ENCODE measurements at regions not wholly inside any gene's neighbourhood (a gene's known extent, or its start where the extent isn't known, plus 50 kb on each side); places are given as distances from the start of the nearest gene placed in this dataset.

- in situ Hi-C loops (cut with MboI; ENCODE audit: low pct_ligation_motif_present in 1 of 4, low pct_unique_long_range_greater_than_20kb in 1 of 4, low sequenced_read_pairs in 3 of 4) (no loop called here), intact Hi-C loops (cut with DNase I; ENCODE audit: low total_unique reads) (no loop called here)
- DNase-seq = no peak
- Histone ChIP-seq H3K36me3 (no peaks in the 10 kb centered on the region), H3K4me1 (no peaks in the 10 kb centered on the region), H3K27ac (no peak overlapping the region), H3K27me3 (no peaks in the 10 kb centered on the region), H3K4me3 (no peak overlapping the region), H3K9me3 (no peaks in the 10 kb centered on the region)
- 80 to 96% methylated on average over 2 to 26 of the region's 28 CpGs for WGBS, 2 donors (ENCODE audit: low coverage in 1 of 2)
- TF ChIP-seq CTCF (IDR thresholded peaks at IDR 0.05) = no peak
- TF ChIP-seq EP300 (IDR thresholded peaks at IDR 0.05; ENCODE audit: low read depth) = no peak
- no peak for TF ChIP-seq POLR2A (IDR thresholded peaks at IDR 0.05)
- no peak for TF ChIP-seq POLR2AphosphoS5 (IDR thresholded peaks at IDR 0.05)
Observed at GRCh38 chr2:120984452-120985173, 248.9 kb downstream of the GLI2 start.

GRCh38 chr2:120985174-120985996 lies 249.7 kb downstream of the GLI2 start:
- in situ Hi-C loops (cut with MboI; ENCODE audit: low pct_ligation_motif_present in 1 of 4, low pct_unique_long_range_greater_than_20kb in 1 of 4, low sequenced_read_pairs in 3 of 4) = no loop called here
- 87% methylated on average over 12 of the region's 12 CpGs; no CpG with 5 or more reads in 1 of the 2 donors for WGBS, 2 donors (ENCODE audit: low coverage in 1 of 2)
- no peak overlapping the region for H3K4me3 ChIP-seq
- H3K36me3 ChIP-seq = no peaks in the 10 kb centered on the region
- no peak for TF ChIP-seq EP300 (IDR thresholded peaks at IDR 0.05; ENCODE audit: low read depth)
- no peak for TF ChIP-seq POLR2A (IDR thresholded peaks at IDR 0.05)
- TF ChIP-seq CTCF (IDR thresholded peaks at IDR 0.05) = no peak
- no peak for TF ChIP-seq POLR2AphosphoS5 (IDR thresholded peaks at IDR 0.05)
- DNase-seq = no peak
- H3K9me3 ChIP-seq = no peaks in the 10 kb centered on the region
- intact Hi-C loops (cut with DNase I; ENCODE audit: low total_unique reads) = no loop called here
- no peaks in the 10 kb centered on the region for H3K4me1 ChIP-seq
- H3K27ac ChIP-seq = no peak overlapping the region
- no peaks in the 10 kb centered on the region for H3K27me3 ChIP-seq

- Histone ChIP-seq H3K4me1 (no peaks in the 10 kb centered on the region), H3K27me3 (no peaks in the 10 kb centered on the region), H3K27ac (no peak overlapping the region), H3K9me3 (no peaks in the 10 kb centered on the region), H3K4me3 (no peak overlapping the region), H3K36me3 (no peaks in the 10 kb centered on the region)
- 91% methylated on average over 22 of the region's 27 CpGs; no CpG with 5 or more reads in 1 of the 2 donors for WGBS, 2 donors (ENCODE audit: low coverage in 1 of 2)
- in situ Hi-C loops (cut with MboI; ENCODE audit: low pct_ligation_motif_present in 1 of 4, low pct_unique_long_range_greater_than_20kb in 1 of 4, low sequenced_read_pairs in 3 of 4) (no loop called here), intact Hi-C loops (cut with DNase I; ENCODE audit: low total_unique reads) (no loop called here)
- no peak for TF ChIP-seq EP300 (IDR thresholded peaks at IDR 0.05; ENCODE audit: low read depth)
- no peak for TF ChIP-seq POLR2A (IDR thresholded peaks at IDR 0.05)
- TF ChIP-seq CTCF (IDR thresholded peaks at IDR 0.05) = no peak
- no peak for TF ChIP-seq POLR2AphosphoS5 (IDR thresholded peaks at IDR 0.05)
- DNase-seq = no peak
Observed at GRCh38 chr2:120985997-120986651, 250.5 kb downstream of the GLI2 start.
